ENCODE measurements at regions not wholly inside any gene's neighbourhood (a gene's known extent, or its start where the extent isn't known, plus 50 kb on each side); places are given as distances from the start of the nearest gene placed in this dataset.

DNA sequence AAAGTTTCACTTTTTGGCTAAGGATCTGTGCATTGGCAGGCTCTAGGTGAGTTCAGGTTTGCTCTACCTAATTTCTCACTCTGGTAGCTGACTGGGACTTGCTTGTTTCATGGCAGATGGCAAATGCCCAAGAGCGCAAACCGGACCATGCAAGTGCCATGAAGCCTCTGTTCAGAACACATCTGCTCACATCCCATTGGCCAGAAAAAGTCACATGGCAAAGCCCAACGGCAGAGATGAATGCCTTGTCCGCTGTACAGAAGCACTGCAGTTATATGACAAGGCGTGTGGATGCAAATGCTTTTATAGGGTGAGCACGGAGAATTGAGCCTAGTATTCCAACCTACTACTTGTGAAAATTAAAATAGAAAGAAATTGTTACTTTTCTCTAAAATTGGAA is 202.2 kb upstream of the HMGA2 start:
- no peak for TF ChIP-seq CTCF (IDR thresholded peaks at IDR 0.05)
- TF ChIP-seq POLR2A (IDR thresholded peaks at IDR 0.05), result no peak
- ATAC-seq (no peak), DNase-seq (no peak)
- H3K4me3 ChIP-seq, result no peak overlapping the region
- intact Hi-C loops (cut with DNase I), result no loop called here
- H3K9me3 ChIP-seq, result no peaks in the 10 kb centered on the region
- no peak overlapping the region for H3K27ac ChIP-seq
- 79 to 82% methylated on average over 6 of the region's 6 CpGs for WGBS, 2 donors
- no peaks in the 10 kb centered on the region for H3K36me3 ChIP-seq (replicated peaks in 1 of 2; ENCODE audit: insufficient read depth in 1 of 2, low read depth in 2 of 2)
- H3K27me3 ChIP-seq, result no peaks in the 10 kb centered on the region
- no peaks in the 10 kb centered on the region for H3K4me1 ChIP-seq

DNA sequence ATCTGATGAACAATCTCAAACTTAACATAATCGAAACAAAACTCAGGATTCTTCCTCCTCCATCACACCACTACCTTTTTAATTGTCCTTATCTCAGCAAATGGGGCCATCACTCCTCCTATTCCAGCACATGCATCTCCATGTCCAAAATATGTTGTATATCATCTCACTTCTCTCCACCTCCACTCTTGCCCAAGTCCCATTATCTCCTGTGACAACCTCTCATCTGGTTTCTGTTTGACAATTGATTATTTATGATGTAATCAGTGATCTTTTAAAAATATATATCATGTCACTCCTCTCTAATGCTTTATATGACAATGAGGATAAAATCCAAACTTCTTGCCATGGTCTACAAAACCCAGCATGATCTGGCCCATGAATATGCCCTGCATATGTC is 200.8 kb upstream of the HMGA2 start:
- no peaks in the 10 kb centered on the region for H3K36me3 ChIP-seq (replicated peaks in 1 of 2; ENCODE audit: insufficient read depth in 1 of 2, low read depth in 2 of 2)
- no peaks in the 10 kb centered on the region for H3K9me3 ChIP-seq
- no peaks in the 10 kb centered on the region for H3K4me1 ChIP-seq
- intact Hi-C loops (cut with DNase I), result no loop called here
- H3K27ac ChIP-seq, result no peak overlapping the region
- WGBS, 2 donors, result 33 to 43% methylated on average over 1 of the region's 1 CpG
- H3K27me3 ChIP-seq, result no peaks in the 10 kb centered on the region
- ATAC-seq (no peak), DNase-seq (no peak)
- no peak for TF ChIP-seq POLR2A (IDR thresholded peaks at IDR 0.05)
- H3K4me3 ChIP-seq, result no peak overlapping the region

GRCh38 chr12:65624554-65625086 is 199.7 kb upstream of the HMGA2 start:
- TF ChIP-seq CTCF (IDR thresholded peaks at IDR 0.05) (no peak), POLR2A (IDR thresholded peaks at IDR 0.05) (no peak)
- Histone ChIP-seq H3K36me3 (replicated peaks in 1 of 2; ENCODE audit: insufficient read depth in 1 of 2, low read depth in 2 of 2) (no peaks in the 10 kb centered on the region), H3K27me3 (no peaks in the 10 kb centered on the region), H3K4me3 (no peak overlapping the region), H3K4me1 (no peaks in the 10 kb centered on the region), H3K27ac (no peak overlapping the region), H3K9me3 (no peaks in the 10 kb centered on the region)
- 69 to 83% methylated on average over 4 of the region's 4 CpGs for WGBS, 2 donors
- ATAC-seq, result no peak
- no peak for DNase-seq
- intact Hi-C loops (cut with DNase I), result no loop called here

GRCh38 chr12:65628061-65628460 is 196.2 kb upstream of the HMGA2 start:
- intact Hi-C loops (cut with DNase I), result no loop called here
- no peak for DNase-seq

DNA sequence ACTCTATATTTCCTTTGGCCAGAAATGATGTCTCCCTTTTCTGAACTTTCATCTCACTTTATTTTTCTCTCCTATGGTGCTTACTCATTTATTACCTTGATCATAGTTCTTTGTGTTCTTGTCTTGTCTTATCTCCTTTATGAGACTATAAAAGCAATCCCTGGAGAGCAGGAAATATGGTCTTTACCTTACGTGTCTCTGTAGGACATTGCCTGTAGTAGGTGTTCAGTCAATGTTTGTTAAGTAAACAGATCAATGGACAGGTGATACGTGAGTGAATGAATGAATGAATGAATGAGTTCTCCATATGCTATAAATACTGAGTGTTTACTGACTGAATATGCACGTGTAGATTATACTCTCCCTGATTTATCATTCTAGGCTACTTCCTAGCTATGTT is 193.7 kb upstream of the HMGA2 start:
- Histone ChIP-seq H3K27me3 (no peaks in the 10 kb centered on the region), H3K36me3 (replicated peaks in 1 of 2; ENCODE audit: insufficient read depth in 1 of 2, low read depth in 2 of 2) (no peaks in the 10 kb centered on the region), H3K4me1 (no peaks in the 10 kb centered on the region), H3K9me3 (no peaks in the 10 kb centered on the region), H3K27ac (no peak overlapping the region), H3K4me3 (no peak overlapping the region)
- WGBS, 2 donors, result 14 to 27% methylated on average over 3 of the region's 3 CpGs
- ATAC-seq, result no peak
- TF ChIP-seq CTCF (IDR thresholded peaks at IDR 0.05), result no peak
- TF ChIP-seq POLR2A (IDR thresholded peaks at IDR 0.05), result no peak
- intact Hi-C loops (cut with DNase I), result no loop called here
- no peak for DNase-seq

More at GRCh38 chr12:65628061-65628460, 196.2 kb upstream of the HMGA2 start:
- Histone ChIP-seq H3K4me1 (no peaks in the 10 kb centered on the region), H3K9me3 (no peaks in the 10 kb centered on the region), H3K27ac (no peak overlapping the region), H3K36me3 (replicated peaks in 1 of 2; ENCODE audit: insufficient read depth in 1 of 2, low read depth in 2 of 2) (no peaks in the 10 kb centered on the region), H3K27me3 (no peaks in the 10 kb centered on the region), H3K4me3 (no peak overlapping the region)
- no peak for ATAC-seq
- no peak for TF ChIP-seq POLR2A (IDR thresholded peaks at IDR 0.05)
- TF ChIP-seq CTCF (IDR thresholded peaks at IDR 0.05), result no peak

Measured in body of pancreas (tissue), 4 donors.